ENCODE measurements at regions not wholly inside any gene's neighbourhood (a gene's known extent, or its start where the extent isn't known, plus 50 kb on each side); places are given as distances from the start of the nearest gene placed in this dataset.
A peak's percentile ranks its signal among the peaks of the same experiment; 100 is the strongest.

GRCh38 chr13:109846185-109846584 is 59.8 kb upstream of the IRS2 start:
- no peak for DNase-seq

GRCh38 chr13:109844396-109844795 is 58.0 kb upstream of the IRS2 start:
- DNase-seq: peak; percentile 69

DNA sequence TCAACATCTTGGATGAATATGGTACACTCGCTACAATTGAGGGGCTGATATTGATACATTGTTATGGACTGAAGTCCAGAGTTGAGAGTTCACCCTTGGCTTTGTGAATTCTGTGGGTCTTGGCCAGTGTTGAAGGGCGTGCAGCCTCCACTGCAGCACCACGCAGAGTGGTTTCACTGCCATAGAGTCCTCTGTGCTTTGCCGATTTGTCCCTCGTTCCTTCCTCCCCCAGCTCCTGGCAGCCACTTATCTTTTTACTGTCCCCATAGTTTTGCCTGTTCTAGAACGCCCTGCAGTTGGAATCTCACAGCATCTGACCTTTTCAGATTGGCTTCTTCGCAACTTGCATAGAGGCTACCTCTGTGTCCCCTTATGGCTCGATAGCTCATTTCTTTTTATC is 57.3 kb upstream of the IRS2 start:
- DNase-seq: no peak

GRCh38 chr13:109842212-109842920 is 56.0 kb upstream of the IRS2 start:
- DNase-seq: no peak

GRCh38 chr13:109840893-109841287 is 54.5 kb upstream of the IRS2 start:
- DNase-seq: no peak

- no peak for DNase-seq
These were observed 54.0 kb upstream of the IRS2 start for GRCh38 chr13:109840201-109840892.

DNA sequence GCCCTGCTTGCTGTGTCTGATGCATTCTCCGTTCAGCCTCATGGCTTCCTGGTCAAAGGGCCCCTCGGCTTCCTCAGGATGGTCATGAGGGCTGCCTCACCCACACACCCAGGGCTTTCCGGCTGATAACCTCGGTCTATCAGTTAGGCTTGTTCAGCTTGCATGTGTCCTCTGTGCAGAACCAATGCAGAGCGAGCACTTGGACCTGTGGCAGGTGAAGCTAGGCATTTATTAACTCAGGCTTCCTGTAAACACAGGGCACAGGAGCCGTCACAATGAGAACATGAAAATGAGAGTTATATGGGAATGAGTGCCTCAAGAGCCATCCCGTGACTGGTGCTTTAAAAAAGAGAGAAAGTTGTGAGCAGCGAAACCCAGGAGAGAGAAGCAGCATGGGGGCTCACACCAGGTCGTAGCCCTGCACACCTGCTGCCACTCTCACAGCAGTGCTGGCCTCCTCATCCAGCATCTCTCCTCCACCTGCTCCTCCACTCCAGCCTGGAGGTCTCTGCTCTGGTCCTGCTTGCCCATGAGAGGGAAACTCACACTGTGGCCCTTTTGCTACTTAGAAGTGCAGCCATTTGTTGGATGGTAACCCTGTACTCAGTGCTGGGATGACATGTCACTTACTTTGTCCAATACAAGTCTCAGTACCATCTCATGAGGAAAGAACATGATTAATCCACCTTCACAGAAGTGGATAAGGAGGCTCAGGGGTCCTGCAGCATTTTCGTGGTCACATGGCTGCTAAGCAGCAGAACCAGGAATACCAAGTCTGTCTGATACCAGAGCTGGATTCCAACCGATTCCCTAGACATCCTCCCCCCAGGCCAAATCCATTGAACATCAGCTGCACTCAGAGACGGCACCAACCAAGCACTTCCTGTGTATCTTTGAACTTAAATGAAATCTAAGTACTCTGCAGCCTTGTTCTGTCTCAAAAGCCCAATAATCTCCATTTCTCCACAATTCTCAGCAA is 50.5 kb upstream of the IRS2 start:
- DNase-seq: no peak
